PC-9 (cell line): ENCODE measurements at regions not wholly inside any gene's neighbourhood (a gene's known extent, or its start where the extent isn't known, plus 50 kb on each side); places are given as distances from the start of the nearest gene placed in this dataset.

ENCODE experiments used
- BruUV-seq: library from RNA; stranded (reverse); fragments of 400-500 nt; replicated peaks from 2 replicates; lab custom pipeline; 2021; lab: Mats Ljungman, UMichigan
- CTCF ChIA-PET: fragments of 300-600 bp; sonication (Branson Sonifier 250); formaldehyde crosslinking; loops from one replicate; lab custom pipeline; 2022; ENCODE audit warnings: antibody characterized with exemption; lab: Charles Lee
- POLR2A ChIA-PET: fragments of 300-600 bp; sonication (Branson Sonifier 250); formaldehyde crosslinking; loops from one replicate; lab custom pipeline; 2022; ENCODE audit warnings: antibody characterized with exemption; ENCODE audit not compliant: unreplicated experiment; lab: Charles Lee
- DNase-seq, 2 experiments: peaks; one replicate each; pipeline versions ENCODE4 v3.0.0 to v3.0.0-alpha.2; 2015 to 2022; ENCODE audit warnings: mixed read lengths in 1 of 2
- H2AFZ ChIP-seq: fragments of 200-600 bp; sonication (generic); 2 replicates; pipeline ENCODE4 v1.8.1; 2017; ENCODE audit warnings: antibody characterized with exemption
- H3F3A ChIP-seq: fragments of 200-600 bp; sonication (generic); 2 replicates; pipeline ENCODE4 v1.8.1; 2017; ENCODE audit warnings: antibody characterized with exemption, mild to moderate bottlenecking, low read depth; ENCODE audit not compliant: insufficient read depth
- H3K27ac ChIP-seq: fragments of 200-600 bp; sonication (generic); 2 replicates; pipeline ENCODE4 v1.6.1; 2016; ENCODE audit warnings: mixed run types
- H3K27me3 ChIP-seq: fragments of 200-600 bp; sonication (generic); 2 replicates; pipeline ENCODE4 v1.6.1; 2016; ENCODE audit warnings: low read depth, mixed run types; ENCODE audit not compliant: insufficient read depth
- H3K36me3 ChIP-seq: fragments of 200-600 bp; sonication (generic); 2 replicates; pipeline ENCODE4 v1.6.1; 2016; ENCODE audit warnings: low read depth, mixed run types
- H3K4me1 ChIP-seq: fragments of 200-600 bp; sonication (generic); replicated peaks from 2 replicates; pipeline ENCODE4 v1.6.1; 2016; ENCODE audit warnings: mixed run types; ENCODE audit not compliant: insufficient read depth
- H3K4me2 ChIP-seq: fragments of 200-600 bp; sonication (generic); 2 replicates; pipeline ENCODE4 v1.6.1; 2017; ENCODE audit warnings: mixed run types
- H3K4me3 ChIP-seq: fragments of 200-600 bp; sonication (generic); 2 replicates; pipeline ENCODE4 v1.6.1; 2016; ENCODE audit warnings: mixed run types
- H3K79me2 ChIP-seq: fragments of 200-600 bp; sonication (generic); 2 replicates; pipeline ENCODE4 v1.6.1; 2017; ENCODE audit warnings: low read depth, mixed run types
- H3K9me2 ChIP-seq: fragments of 200-600 bp; sonication (generic); 2 replicates; pipeline ENCODE4 v1.8.1; 2017; ENCODE audit warnings: mild to moderate bottlenecking; ENCODE audit not compliant: insufficient read depth
- H3K9me3 ChIP-seq: fragments of 200-600 bp; sonication (generic); 2 replicates; pipeline ENCODE4 v1.8.1; 2016; ENCODE audit warnings: low read depth; ENCODE audit not compliant: insufficient read depth
- H4K20me1 ChIP-seq: fragments of 200-600 bp; sonication (generic); 2 replicates; pipeline ENCODE4 v1.8.1; 2017; ENCODE audit not compliant: insufficient read depth
- EZH2 ChIP-seq: fragments of 200-600 bp; sonication (generic); IDR thresholded peaks from 2 replicates; pipeline ENCODE4 v1.8.0; 2017; ENCODE audit warnings: antibody characterized with exemption, low read depth
- intact Hi-C: fragments of 100-400 bp; cut with micrococcal nuclease; formaldehyde crosslinking; loops from one replicate; pipeline ENCODE4 v1.10.0; 2022; ENCODE audit not compliant: unreplicated experiment
- TF ChIP-seq, protein P1 (sequence below): fragments of 200-600 bp; sonication (generic); conservative IDR thresholded peaks from 2 replicates; pipeline ENCODE4 v1.6.1; 2017; ENCODE audit warnings: mixed run types, antibody characterized with exemption, mild to moderate bottlenecking, moderate library complexity

DNA sequence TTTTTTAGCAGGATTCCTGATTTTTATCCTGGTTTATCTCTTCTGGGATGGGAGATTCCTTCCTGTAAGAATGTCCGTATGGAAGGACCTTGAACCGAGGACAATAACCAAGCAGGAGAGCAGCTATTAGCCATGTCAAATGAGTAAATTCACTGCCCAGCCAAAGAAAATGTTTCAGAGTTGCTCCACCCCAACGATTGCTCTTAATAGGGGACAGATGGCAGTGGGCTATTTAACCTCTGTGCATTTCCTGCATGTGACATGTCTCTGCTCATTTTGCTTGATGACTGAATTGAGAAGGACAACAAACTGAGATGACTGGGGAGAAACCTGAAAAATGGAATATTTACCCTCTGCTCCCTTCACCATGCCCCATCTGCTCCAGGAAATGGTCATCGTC is 479.9 kb upstream of the ZNF462 start:
- intact Hi-C loops = no loop called here
- Histone ChIP-seq H3K27ac (no peak overlapping the region), H3K79me2 (no peaks in the 10 kb centered on the region), H4K20me1 (no peaks in the 10 kb centered on the region), H3K4me3 (no peak overlapping the region), H2AFZ (no peak overlapping the region), H3F3A (no peaks in the 10 kb centered on the region), H3K4me2 (no peak overlapping the region), H3K27me3 (no peaks in the 10 kb centered on the region), H3K9me3 (no peaks in the 10 kb centered on the region), H3K4me1 (no peaks in the 10 kb centered on the region), H3K36me3 (no peaks in the 10 kb centered on the region), H3K9me2 (no peaks in the 10 kb centered on the region)
- ChIA-PET POLR2A (no interaction called here), CTCF (no interaction called here)
- no peak for DNase-seq
- no TSS peak for BruUV-seq
- TF ChIP-seq EZH2 = no peak
- TF ChIP-seq, protein P1, sequence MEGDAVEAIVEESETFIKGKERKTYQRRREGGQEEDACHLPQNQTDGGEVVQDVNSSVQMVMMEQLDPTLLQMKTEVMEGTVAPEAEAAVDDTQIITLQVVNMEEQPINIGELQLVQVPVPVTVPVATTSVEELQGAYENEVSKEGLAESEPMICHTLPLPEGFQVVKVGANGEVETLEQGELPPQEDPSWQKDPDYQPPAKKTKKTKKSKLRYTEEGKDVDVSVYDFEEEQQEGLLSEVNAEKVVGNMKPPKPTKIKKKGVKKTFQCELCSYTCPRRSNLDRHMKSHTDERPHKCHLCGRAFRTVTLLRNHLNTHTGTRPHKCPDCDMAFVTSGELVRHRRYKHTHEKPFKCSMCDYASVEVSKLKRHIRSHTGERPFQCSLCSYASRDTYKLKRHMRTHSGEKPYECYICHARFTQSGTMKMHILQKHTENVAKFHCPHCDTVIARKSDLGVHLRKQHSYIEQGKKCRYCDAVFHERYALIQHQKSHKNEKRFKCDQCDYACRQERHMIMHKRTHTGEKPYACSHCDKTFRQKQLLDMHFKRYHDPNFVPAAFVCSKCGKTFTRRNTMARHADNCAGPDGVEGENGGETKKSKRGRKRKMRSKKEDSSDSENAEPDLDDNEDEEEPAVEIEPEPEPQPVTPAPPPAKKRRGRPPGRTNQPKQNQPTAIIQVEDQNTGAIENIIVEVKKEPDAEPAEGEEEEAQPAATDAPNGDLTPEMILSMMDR = no peak

DNA sequence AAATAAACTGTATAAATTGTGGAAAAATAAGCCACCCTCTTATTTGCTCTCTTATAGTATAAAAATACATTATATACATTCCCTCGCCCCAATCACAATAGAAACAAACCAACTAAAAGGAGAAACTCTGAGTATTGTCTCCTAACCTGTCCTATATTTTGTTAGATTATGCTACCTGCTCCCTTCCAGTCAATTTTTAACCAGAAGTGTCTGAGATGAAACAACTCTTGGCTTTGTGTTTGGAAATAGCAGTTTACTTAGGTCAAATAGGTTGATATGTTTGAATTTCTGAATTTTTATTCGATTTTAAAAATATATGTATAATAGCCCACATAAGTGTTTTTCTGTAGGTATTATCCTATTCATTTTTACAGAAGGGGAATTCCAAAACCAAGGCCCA is 475.0 kb upstream of the ZNF462 start:
- TF ChIP-seq, protein P1 = no peak
- no peak for TF ChIP-seq EZH2
- CTCF ChIA-PET = no interaction called here

DNA sequence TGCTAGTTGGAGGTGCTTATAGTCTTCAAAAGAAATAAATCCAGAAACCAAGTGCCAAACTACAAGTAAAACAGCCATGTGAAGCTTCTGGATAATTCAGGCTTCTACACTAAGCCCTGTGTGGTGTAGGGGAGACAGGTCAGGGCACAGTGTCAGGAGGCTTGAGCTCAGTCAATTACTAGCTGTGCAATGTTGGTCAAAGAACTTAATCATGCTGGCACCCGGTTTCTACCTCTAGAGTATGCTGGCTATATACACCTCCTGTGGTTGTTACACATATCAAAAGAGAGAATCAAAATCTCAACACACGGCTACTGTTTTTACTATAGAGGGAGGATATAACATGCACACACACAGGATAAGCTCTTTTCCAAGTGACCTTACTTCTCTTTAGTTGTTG is 469.7 kb upstream of the ZNF462 start:
- ChIA-PET CTCF (interaction anchor here (0.5 kb wide), 1 partner anchor 65 kb away, joined by 11 read pairs; no protein-coding TSS in a partner anchor), POLR2A (no interaction called here)
- no peaks in the 10 kb centered on the region for H3K79me2 ChIP-seq
- DNase-seq = no peak
- no peaks in the 10 kb centered on the region for H3K9me2 ChIP-seq
- TF ChIP-seq, protein P1 = no peak
- no peak for TF ChIP-seq EZH2
- H3F3A ChIP-seq = no peaks in the 10 kb centered on the region
- no peaks in the 10 kb centered on the region for H4K20me1 ChIP-seq
- H2AFZ ChIP-seq = no peak overlapping the region
- no peak overlapping the region for H3K4me2 ChIP-seq
- no peak overlapping the region for H3K27ac ChIP-seq
- H3K4me1 ChIP-seq = no peaks in the 10 kb centered on the region
- intact Hi-C loops = no loop called here
- BruUV-seq = no TSS peak
- H3K36me3 ChIP-seq = no peaks in the 10 kb centered on the region
- no peak overlapping the region for H3K4me3 ChIP-seq
- H3K27me3 ChIP-seq = no peaks in the 10 kb centered on the region
- H3K9me3 ChIP-seq = no peaks in the 10 kb centered on the region

More for the DNA sequence above, 475.0 kb upstream of the ZNF462 start:
- Histone ChIP-seq H3K79me2 (no peaks in the 10 kb centered on the region), H3K9me2 (no peaks in the 10 kb centered on the region), H3K4me2 (no peak overlapping the region), H3K4me3 (no peak overlapping the region), H3K27me3 (no peaks in the 10 kb centered on the region), H3K36me3 (no peaks in the 10 kb centered on the region), H3K9me3 (no peaks in the 10 kb centered on the region), H2AFZ (no peak overlapping the region), H3K4me1 (no peaks in the 10 kb centered on the region), H3K27ac (no peak overlapping the region), H4K20me1 (no peaks in the 10 kb centered on the region), H3F3A (no peaks in the 10 kb centered on the region)
- POLR2A ChIA-PET = no interaction called here
- intact Hi-C loops = no loop called here
- BruUV-seq = no TSS peak
- DNase-seq = no peak
